Activated T-cell treated with anti-CD3 and anti-CD28 coated beads, Interleukin-2, amount 50 U/mL, for 48 hours (primary cell): ENCODE measurements at regions not wholly inside any gene's neighbourhood (a gene's known extent, or its start where the extent isn't known, plus 50 kb on each side); places are given as distances from the start of the nearest gene placed in this dataset.
"Not testable (repeated sequence)": the region's sequence is repeated elsewhere in the genome, so short reads cannot be mapped to it uniquely, and the experiment has no call there.

Experiments
- DNase-seq, 2 experiments: peaks; one replicate each; pipeline ENCODE4 v3.0.0-alpha.2; 2020

GRCh38 chr5:166172597-166172996 lies 2118.8 kb upstream of the WWC1 start:
- no peak for DNase-seq

DNA sequence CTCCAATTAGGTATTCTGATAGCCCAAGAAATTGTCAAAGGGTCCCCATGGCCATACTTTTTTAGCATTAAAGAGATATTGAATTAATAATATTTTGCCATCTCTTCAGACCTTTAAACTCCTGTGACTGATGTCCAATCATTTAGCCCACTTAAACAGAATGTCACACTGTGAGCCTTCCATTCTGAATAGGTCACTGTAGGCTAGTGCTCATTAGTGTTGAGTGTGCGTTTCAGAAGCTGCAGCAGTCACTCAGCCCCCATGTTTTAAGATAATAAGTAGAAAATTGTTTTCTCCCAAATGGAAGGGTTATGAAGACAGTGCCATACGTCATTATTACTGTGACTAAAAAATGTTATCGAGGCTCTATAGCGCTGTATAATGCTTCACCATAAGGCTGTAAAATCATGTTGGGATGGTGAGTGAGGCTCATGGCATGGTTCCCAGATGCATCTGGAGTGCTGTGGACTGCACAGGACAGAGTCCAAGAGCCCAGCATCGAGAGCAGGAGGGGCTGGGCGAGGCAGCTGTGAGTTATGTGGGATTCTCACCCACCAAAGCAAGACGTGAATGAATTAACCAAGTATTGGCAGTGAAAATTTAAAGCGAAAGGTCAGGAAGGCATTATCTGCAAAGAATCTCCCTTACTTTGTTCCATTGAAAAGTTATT lies 2112.9 kb upstream of the WWC1 start:
- DNase-seq: no peak

DNA sequence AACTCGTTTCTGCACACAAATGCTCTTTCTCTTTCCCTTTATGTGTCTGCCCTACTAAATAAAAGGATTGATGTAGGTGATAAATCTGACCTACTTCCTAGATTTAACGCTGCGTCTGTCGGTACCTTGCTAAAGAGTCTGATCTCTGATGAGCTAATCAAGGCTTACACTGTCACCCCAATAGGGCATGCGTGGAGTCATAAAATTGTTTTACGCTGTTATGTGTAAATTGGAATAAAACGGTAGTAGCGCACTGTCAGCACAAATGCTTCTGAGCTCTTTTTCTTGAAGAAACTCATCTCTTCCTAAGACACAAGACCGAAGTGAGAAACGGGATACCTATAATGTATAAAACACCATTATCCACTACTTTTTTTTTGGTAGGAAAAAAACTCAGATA lies 2106.3 kb upstream of the WWC1 start:
- no peak for DNase-seq

- no peak for DNase-seq
These were observed 2102.7 kb upstream of the WWC1 start for GRCh38 chr5:166188501-166189325.

GRCh38 chr5:166192696-166193095 lies 2098.7 kb upstream of the WWC1 start:
- DNase-seq: no peak

DNA sequence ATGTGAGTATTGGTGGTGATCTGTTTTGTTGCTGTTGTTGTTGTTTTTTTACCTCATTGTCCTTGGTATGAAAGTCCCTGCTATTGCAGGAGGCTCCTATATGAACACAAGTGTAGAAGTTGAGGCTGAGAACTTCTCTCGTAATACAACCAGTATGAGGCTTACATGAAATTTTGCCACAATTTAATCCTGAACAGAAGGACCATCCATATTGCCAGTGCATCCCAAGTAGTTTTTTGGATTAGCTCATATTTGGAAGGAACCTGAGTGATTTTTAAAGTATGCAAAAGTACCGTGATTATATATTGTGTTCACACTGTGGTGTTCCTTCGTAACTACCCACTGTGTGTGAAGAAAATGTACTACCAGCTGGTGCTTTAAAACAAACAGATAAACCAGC lies 2095.5 kb upstream of the WWC1 start:
- DNase-seq: no peak

DNA sequence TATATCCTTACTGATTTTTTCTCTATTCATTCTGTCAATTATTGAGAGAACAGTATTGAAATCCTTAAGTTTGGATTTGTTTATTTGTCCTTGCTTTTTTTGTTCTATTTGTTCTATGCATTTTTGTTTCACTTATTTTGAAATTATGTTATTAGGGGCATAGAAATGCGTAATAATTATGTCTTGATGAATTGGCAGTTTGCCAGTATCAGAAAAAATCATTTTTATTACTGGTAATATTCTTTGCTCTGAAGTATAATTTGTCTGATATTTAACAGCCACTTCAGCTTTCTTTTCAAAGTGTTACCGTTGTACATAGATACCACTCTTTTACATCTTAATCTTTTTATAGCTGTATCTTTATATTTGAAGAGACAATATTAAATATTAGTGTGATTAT lies 2090.9 kb upstream of the WWC1 start:
- no peak for DNase-seq

GRCh38 chr5:166211640-166212039 lies 2079.8 kb upstream of the WWC1 start:
- no peak for DNase-seq

- DNase-seq: no peak
These were observed 2055.1 kb upstream of the WWC1 start for GRCh38 chr5:166236327-166236726.

DNA sequence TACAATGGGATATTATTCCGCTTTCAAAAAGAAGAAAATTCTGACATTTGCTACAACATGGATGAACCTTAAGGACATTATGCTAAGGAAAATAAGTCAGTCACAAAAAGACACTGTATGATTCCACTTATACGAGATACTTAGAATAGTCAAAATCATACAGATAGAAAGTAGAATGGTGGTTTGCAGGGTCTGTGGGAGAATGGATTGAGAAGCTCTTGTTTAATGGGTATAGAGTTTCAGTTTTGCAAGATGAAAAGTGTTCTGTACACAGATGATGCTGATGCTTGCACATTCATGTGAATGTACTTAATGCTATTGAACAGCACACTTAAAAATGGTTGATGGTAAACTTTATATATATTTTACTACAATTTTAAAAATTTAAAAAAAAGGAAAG lies 2050.7 kb upstream of the WWC1 start:
- DNase-seq: no peak

DNA sequence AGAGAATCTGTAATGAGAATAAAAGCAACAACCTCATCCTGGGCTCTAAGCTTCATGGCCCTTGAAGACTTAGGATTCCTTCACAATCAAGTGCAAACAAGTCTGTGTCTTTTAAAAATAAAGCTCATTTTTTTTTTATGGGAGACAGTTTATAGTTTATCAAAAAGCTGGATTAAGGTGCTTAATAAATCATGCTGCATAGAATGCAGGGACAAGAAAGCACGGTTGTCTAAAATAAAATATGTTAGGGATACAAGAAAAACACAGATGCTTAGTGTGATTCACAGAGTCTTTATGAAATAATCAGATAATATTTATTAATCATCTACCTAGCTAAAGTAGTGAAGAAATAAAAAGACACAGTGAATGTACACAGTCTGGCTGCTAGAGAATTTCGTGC lies 2045.9 kb upstream of the WWC1 start:
- no peak for DNase-seq

- no peak for DNase-seq
These were observed 2039.7 kb upstream of the WWC1 start for GRCh38 chr5:166251786-166252185.

GRCh38 chr5:166257661-166258060 lies 2033.8 kb upstream of the WWC1 start:
- DNase-seq: no peak

DNA sequence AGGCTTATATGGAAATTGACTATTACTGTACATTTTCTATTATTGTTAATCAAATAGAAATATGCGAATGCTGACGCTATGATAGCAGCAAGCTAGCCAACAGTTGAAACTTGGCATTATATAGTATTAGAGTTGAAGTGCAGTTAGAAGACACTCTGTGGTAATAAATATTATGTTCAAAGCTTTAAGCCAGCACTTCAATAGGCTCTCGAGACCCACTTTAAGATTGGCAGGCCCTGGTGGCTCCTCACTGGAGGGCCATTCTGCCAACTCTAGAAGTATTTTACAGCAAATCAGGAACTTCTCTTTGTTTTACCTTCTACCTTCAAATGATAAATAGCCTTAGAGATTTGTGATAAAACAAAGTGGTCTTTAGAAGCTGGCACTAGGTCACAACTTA lies 2029.0 kb upstream of the WWC1 start:
- no peak for DNase-seq

DNA sequence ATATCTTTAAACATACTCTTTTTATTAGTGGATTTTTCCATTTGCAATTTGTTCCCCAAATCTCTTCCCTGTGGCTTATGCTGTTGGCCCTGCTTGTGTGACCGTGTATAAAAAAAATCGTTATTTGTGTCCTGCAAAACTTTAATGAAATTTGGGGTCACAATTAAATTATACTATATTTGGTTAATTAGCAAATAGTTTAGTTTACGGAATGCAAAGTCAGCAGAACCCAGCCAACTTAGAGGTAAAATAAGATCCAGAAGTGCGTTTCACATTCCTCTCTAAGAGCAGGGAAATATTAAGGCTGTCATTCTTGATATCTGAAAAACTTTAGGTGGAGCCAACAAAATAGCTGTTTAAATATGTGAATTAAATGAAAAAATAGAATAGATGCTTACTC lies 2023.5 kb upstream of the WWC1 start:
- DNase-seq: no peak

DNA sequence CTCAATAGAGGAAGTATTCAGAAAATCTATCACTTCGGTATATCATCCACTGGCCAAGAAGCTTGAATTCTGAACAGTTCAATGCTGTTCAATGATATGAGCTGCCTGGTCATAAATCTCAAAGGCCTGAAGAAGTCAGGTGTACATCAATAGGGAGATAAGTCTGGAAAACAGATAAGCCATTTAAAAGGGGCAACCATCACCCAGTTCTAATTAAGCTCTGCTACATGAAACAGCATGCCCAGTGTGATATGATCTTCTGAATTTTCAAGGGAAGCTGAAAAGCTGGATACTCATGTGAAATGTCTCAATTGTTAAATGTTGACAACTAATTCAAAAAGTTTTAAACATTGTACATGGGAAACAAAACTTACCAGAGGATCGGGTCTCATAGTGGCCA lies 2020.7 kb upstream of the WWC1 start:
- DNase-seq: no peak

GRCh38 chr5:166276006-166276405 lies 2015.4 kb upstream of the WWC1 start:
- no peak for DNase-seq

DNA sequence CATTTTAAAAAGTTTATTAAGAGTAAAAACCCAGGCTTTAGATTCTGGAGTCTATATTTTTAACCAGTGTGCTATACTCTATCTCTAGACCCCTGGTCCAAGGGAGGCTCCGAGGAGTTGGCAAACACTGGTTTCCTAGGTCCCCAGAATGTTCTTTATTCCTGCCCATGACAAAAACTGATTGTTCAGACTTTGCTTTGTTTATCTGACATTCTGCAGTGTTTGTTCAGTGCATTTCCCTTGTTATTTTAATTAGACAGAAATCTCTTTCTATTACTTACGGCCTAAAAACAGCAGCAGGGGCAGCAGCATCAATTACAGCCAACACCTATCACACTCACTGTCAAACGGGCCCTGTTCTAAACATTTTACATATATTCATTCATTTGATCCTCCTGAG lies 2011.6 kb upstream of the WWC1 start:
- DNase-seq: no peak

DNA sequence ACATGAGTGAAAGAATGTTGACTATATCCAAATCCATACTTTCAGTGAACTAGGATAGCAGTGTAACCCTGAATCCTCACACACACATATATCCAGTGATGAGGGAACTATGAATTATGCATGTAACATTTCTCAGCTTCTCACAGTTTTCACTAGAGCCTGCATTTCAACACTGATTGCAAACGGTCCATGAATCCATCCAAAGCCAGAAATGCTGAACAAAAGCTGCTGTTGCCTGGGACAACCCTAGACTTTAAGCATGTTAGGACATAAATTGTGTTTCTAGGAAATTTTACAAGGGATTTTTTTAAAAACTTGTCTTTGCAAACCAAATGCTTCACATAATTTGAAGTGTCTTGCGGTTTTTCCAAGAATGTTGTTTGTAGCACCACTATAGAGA lies 2010.0 kb upstream of the WWC1 start:
- no peak for DNase-seq

GRCh38 chr5:166282939-166283338 lies 2008.5 kb upstream of the WWC1 start:
- no peak for DNase-seq

- DNase-seq: no peak
These were observed 2006.1 kb upstream of the WWC1 start for GRCh38 chr5:166285361-166285760.

DNA sequence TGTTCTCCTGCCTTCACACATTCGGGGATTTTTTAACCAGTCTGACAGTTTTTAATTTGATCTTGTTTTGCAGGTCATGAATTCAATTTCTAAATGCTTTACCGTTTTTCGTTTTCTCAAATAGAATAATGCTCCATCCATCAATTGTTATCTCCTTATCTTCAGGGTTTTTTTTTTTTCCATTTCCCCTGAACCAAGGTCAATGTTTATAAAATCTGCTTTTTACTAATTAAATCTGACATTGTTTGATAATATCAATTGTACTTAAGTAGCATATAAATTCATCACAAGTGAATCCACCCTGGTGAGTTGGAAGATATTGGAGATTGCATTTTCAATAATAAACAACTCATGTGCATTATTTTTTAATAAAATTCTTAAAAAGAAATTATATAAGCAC lies 2004.6 kb upstream of the WWC1 start:
- no peak for DNase-seq

DNA sequence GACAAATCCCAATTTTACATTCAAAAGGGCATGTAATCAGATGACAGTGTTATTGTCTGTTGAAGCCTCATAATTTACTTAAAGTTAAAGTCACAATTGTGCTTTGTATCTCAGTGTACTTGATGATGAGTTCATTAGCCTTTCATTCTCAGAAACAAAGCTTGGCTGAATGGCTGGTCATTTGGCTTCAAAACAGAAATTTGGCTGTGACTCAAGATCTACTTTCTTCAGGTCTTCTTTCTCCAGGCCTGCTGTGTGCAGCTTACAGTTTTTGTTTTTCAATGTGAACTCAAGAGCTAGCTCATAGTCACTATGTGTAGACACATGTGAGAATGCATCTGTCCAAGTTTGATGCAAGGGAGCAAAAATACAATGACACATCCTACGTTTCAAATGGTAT lies 2003.6 kb upstream of the WWC1 start:
- no peak for DNase-seq

DNA sequence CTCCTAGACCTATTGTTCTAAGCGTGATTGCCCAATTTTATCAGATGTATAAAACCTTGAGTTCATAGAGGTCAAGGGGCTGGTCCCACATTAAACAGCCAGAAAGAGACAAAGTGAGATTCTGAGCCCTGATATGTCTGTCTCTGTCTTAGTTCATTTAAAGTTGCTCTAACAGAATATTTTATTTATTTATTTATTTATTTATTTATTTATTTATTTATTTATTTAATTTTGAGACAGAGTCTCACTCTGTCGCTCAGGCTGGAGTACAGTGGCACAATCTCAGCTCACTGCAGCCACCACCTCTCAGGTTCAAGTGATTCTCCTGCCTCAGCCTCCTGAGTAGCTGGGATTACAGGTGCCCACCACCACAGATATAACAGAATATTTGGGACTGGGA lies 1999.6 kb upstream of the WWC1 start:
- not testable (repeated sequence) for DNase-seq

GRCh38 chr5:166293892-166294291 lies 1997.6 kb upstream of the WWC1 start:
- DNase-seq: no peak
